Fibroblast of skin of scalp (primary cell): ENCODE measurements at regions not wholly inside any gene's neighbourhood (a gene's known extent, or its start where the extent isn't known, plus 50 kb on each side); places are given as distances from the start of the nearest gene placed in this dataset.
"Not testable (repeated sequence)": the region's sequence is repeated elsewhere in the genome, so short reads cannot be mapped to it uniquely, and the experiment has no call there.

Experiments used
- DNase-seq: peaks from one replicate; pipeline ENCODE4 v3.0.0-alpha.2; 2013

DNA sequence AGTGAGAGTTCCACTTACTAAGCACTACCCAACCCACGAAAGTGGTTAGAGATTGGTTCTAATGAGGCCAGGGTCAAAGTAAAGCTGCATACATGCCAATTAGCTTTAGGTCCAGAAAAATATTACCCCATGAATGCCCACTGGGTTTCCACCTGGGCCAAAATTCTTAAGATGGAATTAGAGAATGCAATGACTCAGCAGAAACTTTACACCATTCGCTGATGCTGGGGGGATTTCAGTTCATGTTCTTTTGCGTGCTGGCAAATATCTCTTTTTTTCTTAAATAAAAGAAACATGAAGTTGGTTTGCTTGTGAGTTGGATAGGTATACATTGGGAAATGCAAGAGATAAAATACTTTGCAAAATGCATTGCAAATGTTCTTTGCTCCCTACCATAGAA, 715.3 kb upstream of the MIR17HG start:
- no peak for DNase-seq

GRCh38 chr13:90633849-90634248, 713.6 kb upstream of the MIR17HG start:
- no peak for DNase-seq

GRCh38 chr13:90640976-90641375, 706.5 kb upstream of the MIR17HG start:
- peak; percentile 9 for DNase-seq

DNA sequence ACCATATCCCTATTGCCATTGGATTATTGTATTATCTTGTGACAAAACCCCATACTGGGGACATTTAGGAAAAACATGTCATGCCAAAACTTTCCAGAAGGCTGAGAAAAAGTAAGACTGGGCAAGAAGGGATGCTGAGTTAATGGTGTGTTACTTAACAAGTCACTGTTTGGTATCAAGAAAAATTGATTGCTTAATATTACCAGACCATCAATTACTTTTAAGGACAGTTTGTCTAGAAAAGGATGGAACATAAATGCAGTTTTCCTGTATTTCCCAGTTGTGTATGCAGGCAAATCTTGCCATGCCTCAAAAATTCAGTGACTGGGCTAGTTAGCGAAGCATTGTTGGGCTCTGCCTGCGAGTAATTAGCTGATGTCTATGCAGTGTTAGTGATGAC, 705.6 kb upstream of the MIR17HG start:
- DNase-seq: no peak

DNA sequence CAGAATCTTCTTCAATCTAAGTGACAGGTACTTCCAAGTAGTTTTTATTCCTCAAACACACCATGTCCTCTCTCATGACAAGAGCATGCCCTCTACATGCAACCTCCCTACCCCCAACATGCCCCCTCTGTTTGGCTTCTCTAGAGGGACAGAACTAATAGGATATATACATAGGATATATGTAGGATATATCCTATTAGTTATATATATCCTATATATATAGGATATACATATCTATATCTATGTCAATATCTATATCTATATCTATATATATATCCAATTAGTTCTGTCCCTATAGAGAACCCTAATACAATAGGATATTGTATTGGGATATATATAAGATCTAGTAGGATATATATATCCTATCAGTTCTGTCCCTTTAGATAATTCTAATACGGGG, 701.9 kb upstream of the MIR17HG start:
- DNase-seq: no peak

GRCh38 chr13:90648497-90648896, 699.0 kb upstream of the MIR17HG start:
- no peak for DNase-seq

DNA sequence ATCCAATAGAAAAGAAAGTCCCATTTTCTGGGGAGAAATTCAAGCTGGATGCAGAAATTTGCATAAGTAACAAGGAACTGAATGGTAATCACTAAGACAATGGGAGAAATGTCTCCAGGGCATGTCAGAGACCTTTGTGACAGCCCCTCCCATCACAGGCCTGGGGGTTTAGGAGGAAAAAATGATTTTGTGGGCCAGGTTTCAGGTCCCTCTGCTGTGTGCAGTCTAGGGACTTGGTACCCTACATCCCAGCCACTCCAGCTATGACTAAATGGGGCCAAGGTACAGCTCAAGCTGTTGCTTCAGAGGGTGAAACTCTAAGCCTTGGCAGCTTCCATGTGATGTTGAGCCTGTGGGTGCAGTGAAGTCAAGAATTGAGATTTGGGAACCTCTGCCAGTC, 695.5 kb upstream of the MIR17HG start:
- DNase-seq: no peak

GRCh38 chr13:90654970-90655369, 692.5 kb upstream of the MIR17HG start:
- no peak for DNase-seq

- DNase-seq: not testable (repeated sequence)
These were observed 683.3 kb upstream of the MIR17HG start for GRCh38 chr13:90664200-90664599.

- DNase-seq: no peak
These were observed 673.7 kb upstream of the MIR17HG start for GRCh38 chr13:90673746-90674145.

- no peak for DNase-seq
These were observed 672.4 kb upstream of the MIR17HG start for GRCh38 chr13:90675129-90675528.

DNA sequence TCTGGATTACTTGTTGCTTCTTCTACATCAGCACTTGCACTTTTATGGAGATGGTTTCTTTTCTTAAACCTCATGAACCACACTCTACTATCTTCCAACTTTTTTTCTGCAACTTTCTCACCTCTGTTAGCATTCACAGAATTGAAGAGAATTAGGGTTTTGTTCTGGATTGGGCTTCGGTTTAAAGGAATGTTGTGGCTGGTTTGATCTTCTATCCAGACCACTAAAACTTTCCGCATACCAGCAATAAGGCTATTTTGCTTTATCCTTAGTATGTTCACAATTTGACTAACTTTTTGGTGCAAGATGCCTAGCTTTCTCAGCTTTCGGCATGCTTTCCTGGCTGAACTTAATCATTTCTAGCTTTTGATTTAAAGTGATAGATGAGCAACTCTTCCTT, 666.7 kb upstream of the MIR17HG start:
- DNase-seq: no peak

GRCh38 chr13:90683711-90684131, 663.8 kb upstream of the MIR17HG start:
- DNase-seq: peak; percentile 27

- DNase-seq: peak; percentile 75
These were observed 661.0 kb upstream of the MIR17HG start for GRCh38 chr13:90686442-90686841.

DNA sequence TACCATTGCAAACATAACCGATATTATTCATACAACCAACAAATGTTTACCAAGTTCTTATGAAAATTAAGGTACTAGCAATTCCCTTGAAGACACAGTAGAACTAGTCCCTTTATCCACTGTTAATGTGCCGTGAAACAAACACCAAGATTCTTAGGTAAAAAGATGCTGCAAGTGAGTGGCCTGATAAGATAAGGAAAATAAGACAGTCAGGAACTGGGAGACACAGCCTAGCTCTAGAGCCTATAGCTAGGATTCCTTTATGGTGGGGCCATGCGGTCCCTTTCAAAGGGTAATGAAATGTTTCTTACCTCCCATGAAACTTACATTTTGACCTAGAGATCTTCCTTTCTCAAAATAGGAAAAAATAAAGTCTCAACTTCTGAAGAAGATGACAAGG, 658.4 kb upstream of the MIR17HG start:
- DNase-seq: no peak

DNA sequence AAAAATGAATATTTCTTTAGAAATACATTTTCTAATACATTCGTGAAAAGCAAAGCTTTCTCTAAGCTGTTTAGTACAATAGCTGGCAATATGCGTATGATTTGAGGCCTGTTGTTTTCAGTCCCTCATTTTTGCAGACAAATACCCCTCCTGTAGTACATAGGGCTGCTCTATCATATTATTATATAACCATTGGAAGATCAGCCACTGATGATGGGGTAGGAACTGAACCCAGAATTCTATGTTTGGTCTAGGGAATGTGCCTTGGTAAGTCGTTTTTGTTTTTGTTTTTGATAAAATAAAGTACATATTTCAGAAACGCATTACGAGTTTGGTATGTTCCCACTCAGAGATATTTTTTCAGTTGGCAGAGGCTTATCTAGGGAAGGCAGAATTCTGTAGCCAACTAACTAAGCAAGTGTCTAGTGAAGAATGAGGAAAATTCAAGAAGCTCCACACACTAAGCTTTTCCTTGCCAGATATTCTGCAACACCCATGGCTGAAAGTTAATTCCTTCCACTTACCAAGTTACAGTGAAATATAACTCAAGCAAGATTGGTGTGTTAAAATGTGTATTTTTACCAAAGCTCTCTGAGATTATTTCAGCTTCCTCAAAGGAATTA, 656.9 kb upstream of the MIR17HG start:
- peak; percentile 22 for DNase-seq

DNA sequence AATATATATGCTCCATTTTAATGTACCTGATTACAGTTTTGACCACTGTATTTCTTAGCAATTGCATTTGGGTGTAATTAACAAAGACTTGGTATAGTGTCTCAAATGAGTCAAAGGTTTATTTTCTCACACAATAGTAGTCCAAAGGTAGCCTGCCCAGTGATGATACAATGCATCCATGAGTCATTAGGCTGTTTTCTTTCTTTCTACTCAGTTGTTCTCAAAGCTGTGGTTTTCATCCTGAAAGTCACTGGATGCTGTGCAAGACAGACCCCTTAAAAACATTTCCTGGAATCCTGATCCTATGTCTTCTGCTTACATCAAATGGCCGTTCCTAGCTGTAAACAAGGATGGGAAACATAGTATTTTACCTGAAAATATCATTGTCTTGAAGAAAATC, 651.2 kb upstream of the MIR17HG start:
- DNase-seq: no peak

DNA sequence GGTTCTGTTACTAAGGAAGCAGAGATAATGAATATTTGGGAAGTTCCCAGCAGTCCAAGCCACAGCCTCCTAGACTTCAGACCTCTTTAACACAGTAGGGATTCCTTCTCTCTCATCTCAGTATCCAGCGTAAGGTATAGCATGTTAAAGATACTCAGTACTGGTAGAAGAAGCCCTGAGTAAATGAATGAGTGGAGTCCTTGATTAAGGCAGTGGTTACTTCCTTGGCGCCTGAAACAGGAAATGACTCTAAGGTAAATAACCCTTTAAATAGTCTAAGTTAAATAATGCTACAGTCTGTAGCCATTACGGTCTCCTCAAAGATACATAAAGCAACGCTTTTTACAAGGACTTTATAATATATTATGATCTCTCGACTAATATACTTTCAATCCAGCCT, 650.8 kb upstream of the MIR17HG start:
- no peak for DNase-seq

DNA sequence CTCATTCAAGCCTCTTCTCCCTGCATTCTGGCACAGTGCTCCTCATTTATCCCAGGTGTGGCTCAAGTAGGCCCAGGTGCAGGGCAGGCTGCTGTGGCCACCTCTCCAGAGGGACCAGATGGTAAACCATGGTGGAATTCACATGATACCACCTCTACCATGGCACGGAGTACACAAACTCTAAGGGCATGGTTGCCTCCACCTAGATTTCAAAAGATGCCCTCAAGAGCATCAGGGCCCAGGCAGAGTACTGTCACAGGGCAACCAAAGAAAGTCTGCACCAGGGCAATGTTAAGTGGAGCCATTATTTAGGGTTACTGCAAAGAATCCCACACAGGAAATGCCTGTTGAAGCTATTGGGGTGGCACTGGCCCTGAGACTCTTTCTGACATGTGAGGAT, 647.1 kb upstream of the MIR17HG start:
- DNase-seq: no peak

- no peak for DNase-seq
These were observed 646.2 kb upstream of the MIR17HG start for GRCh38 chr13:90701264-90701663.

DNA sequence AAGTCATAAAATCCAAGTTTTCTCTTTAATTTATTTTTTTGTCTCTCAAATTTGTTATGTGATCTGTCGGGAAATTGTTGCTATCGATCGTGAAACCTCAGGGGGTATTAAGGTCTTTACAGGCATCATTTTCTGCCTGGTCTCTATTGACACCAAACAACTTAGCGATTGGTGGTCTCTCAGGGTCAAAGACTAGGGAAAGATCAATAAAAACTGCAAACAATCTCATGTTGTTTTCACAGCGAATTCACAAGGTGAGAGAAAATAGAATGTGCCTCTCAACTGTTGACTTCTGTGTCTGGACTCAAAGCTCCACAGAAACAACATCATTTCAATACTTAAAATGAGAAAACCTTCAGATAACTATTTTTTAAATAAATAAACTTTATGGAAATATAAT, 645.4 kb upstream of the MIR17HG start:
- no peak for DNase-seq

GRCh38 chr13:90706631-90707030, 640.9 kb upstream of the MIR17HG start:
- DNase-seq: no peak

- DNase-seq: no peak
These were observed 639.4 kb upstream of the MIR17HG start for GRCh38 chr13:90708128-90708527.

GRCh38 chr13:90709319-90709718, 638.2 kb upstream of the MIR17HG start:
- no peak for DNase-seq

DNA sequence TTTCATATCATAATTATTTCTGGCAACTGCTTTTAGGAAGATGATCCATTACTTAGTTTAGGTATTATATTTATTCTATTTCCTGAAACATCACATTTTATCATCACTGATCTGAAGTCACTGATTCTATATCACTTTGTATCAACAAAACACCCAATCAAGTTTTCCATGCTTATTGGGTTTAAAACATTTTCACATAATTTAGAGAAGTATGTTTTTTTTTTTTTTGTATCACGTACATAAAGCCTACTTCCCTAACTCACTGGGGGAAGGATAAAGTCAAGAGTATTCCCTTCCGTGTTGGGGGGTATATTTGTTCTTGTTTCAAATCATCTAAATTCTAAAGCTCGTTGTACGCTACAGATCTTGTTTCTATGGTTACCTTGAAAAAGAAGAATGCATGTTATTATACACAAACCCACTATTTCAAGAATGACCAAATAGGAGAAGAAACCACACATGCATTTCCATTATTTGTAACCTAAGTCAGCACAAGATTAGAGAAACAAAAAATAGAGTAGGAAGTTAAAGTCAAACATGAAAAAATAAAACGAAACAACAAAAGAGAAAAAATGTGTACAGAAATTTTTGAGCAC, 637.2 kb upstream of the MIR17HG start:
- DNase-seq: no peak
